ENCODE measurements at regions not wholly inside any gene's neighbourhood (a gene's known extent, or its start where the extent isn't known, plus 50 kb on each side); places are given as distances from the start of the nearest gene placed in this dataset.

DNA sequence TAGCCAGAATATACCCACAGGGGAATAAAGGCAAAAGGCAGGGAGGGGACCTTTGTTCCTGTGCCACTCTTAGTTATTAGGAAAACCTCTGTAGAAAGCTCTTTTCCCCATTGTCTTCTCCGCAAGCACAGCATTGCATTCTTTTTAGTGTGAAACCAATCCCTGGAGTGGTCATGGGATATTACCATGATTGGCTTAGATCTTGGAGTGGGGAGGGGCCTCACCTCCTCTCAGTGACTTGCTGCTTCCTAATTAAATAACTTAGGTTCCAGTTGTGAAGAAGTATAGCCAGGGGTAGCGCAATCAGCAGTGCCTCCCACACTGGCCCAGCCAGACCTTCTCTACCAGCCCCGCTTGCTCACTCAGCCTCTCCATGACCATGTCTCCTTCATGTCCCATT lies 49.9 kb upstream of the AFF3 start:
- peak in 1 of 2 donors; percentile 7 for DNase-seq
